ENCODE measurements at regions not wholly inside any gene's neighbourhood (a gene's known extent, or its start where the extent isn't known, plus 50 kb on each side); places are given as distances from the start of the nearest gene placed in this dataset.
"Not testable (repeated sequence)": the region's sequence is repeated elsewhere in the genome, so short reads cannot be mapped to it uniquely, and the experiment has no call there.

DNA sequence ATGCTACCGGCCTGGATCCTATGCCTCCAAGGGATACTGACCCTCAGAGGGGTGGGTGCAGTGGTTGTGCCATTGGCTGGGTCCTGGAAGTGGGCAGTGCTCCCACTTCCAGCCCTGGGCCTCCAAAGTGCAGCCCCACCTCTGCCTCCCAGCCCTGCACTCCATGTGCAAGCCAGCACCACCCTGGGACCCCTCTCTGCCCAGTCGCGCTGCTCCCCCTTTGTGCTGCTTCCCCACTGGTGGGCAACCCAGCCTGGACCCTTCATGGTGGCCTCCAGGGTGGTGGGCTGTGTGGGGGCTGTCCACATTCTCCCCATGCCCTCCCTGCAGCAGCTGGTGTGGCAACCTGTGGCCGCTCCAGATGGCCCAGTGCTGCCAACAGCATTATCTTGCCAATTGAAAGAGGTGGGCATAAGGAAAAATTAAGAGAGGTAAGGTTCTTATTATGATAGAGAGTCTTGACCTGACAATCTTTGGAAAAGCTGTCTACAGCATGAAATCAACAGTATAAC is 309.7 kb downstream of the GUCY2F start:
- Histone ChIP-seq H3K9me3 (ENCODE audit: control insufficient read depth, low read depth, low read length) (no peaks in the 10 kb centered on the region), H3K27ac (ENCODE audit: low read length) (no peak overlapping the region)

DNA sequence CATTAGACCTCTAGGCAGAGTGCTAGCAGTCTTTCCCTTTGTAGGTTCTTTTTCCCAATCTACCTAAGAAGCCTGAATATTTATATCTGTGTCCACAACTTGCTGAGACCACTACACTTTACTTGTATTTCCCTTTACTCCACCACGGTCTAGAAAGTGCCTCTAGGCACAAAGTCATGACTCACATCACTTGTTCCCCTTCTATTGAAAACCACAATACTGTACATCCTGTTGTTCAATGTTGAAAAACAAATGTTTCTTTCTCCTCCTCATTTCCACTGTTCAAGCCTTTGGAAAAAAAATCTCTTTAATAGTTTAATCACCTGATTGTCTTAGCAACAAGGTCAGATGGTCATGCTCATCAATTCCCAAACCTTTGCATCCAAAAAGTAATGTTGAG is 326.7 kb downstream of the GUCY2F start:
- Histone ChIP-seq H3K27me3 (ENCODE audit: control insufficient read depth, insufficient read depth, low read length) (no peaks in the 10 kb centered on the region), H3K9me3 (ENCODE audit: control insufficient read depth, low read depth, low read length) (no peaks in the 10 kb centered on the region), H3K4me3 (ENCODE audit: low read length) (no peak overlapping the region), H3K27ac (ENCODE audit: low read length) (no peak overlapping the region), H3K36me3 (ENCODE audit: control insufficient read depth, insufficient read depth, low read length) (no peaks in the 10 kb centered on the region), H3K4me1 (ENCODE audit: control insufficient read depth, insufficient read depth, low read length) (no peaks in the 10 kb centered on the region)
- no peak for DNase-seq
- no CpG with 5 or more reads among the region's 1 CpG for WGBS (ENCODE audit: insufficient coverage, low lambda C conversion rate)

More for the DNA sequence above, 309.7 kb downstream of the GUCY2F start:
- H3K27me3 ChIP-seq (ENCODE audit: control insufficient read depth, insufficient read depth, low read length) = no peaks in the 10 kb centered on the region
- no peaks in the 10 kb centered on the region for H3K36me3 ChIP-seq (ENCODE audit: control insufficient read depth, insufficient read depth, low read length)
- no peaks in the 10 kb centered on the region for H3K4me1 ChIP-seq (ENCODE audit: control insufficient read depth, insufficient read depth, low read length)
- DNase-seq = no peak
- no CpG with 5 or more reads among the region's 4 CpGs for WGBS (ENCODE audit: insufficient coverage, low lambda C conversion rate)
- no peak overlapping the region for H3K4me3 ChIP-seq (ENCODE audit: low read length)

DNA sequence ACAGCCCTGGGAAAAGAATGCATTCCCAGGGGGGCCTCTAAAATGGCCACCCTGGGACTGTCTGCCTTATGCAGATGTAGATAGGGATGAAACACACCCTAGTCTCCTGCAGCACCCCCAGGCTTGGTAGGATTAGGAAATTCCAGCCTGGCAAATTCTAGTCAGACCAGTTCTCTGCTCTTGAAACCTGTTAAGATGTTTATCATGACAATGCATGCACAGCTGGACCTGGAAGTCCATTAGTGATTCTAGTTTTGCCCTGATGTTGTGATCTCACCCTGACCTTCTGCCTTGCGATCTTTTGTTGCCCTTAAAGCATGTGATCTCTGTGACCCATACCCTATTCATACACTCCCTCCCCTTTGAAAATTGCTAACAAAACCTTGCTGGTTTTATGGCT is 337.7 kb downstream of the GUCY2F start:
- H3K4me3 ChIP-seq (ENCODE audit: low read length); H3K27me3 ChIP-seq (ENCODE audit: control insufficient read depth, insufficient read depth, low read length); H3K4me1 ChIP-seq (ENCODE audit: control insufficient read depth, insufficient read depth, low read length); H3K9me3 ChIP-seq (ENCODE audit: control insufficient read depth, low read depth, low read length); H3K27ac ChIP-seq (ENCODE audit: low read length); DNase-seq; H3K36me3 ChIP-seq (ENCODE audit: control insufficient read depth, insufficient read depth, low read length): not testable (repeated sequence)
- WGBS (ENCODE audit: insufficient coverage, low lambda C conversion rate) = no CpG with 5 or more reads among the region's 1 CpG

DNA sequence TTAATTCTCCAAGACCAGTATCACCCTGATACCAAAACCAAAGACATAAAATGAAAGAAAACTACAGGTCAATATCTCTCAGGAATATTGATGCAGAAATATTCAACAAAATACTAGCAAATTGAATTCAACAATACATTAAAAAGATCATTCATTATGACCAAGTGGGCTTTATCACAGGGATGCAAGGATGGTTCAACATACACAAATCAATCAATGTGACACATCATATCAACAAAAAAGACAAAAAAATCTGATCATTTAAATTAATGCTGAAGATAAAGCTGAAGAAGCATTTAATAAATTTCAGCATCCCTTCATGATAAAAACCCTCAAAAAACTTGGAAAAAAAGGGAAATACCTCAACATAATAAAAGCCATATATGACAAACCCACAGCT is 341.4 kb downstream of the GUCY2F start:
- Histone ChIP-seq H3K9me3 (ENCODE audit: control insufficient read depth, low read depth, low read length) (no peaks in the 10 kb centered on the region), H3K4me3 (ENCODE audit: low read length) (no peak overlapping the region), H3K36me3 (ENCODE audit: control insufficient read depth, insufficient read depth, low read length) (no peaks in the 10 kb centered on the region), H3K27me3 (ENCODE audit: control insufficient read depth, insufficient read depth, low read length) (no peaks in the 10 kb centered on the region), H3K27ac (ENCODE audit: low read length) (no peak overlapping the region), H3K4me1 (ENCODE audit: control insufficient read depth, insufficient read depth, low read length) (no peaks in the 10 kb centered on the region)
- no peak for DNase-seq

DNA sequence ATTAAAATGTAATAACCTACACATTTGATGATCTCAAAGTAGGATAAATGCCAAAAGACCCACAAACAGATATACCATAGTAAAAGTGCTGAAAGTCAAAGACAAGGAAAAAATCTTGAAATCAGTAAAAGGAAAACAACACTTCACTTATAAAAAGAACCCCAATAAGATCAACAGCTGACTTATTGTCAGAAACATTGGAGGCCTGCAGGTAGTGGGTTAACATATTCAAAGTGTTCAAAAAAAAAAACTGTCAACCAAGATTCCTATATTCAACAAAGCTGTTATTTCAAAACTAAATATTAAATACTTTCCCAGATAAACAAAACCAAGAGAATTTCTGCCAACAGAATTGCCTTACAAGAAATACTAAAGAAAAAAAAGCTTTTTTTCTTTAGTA is 347.1 kb downstream of the GUCY2F start:
- no peaks in the 10 kb centered on the region for H3K4me1 ChIP-seq (ENCODE audit: control insufficient read depth, insufficient read depth, low read length)
- H3K27ac ChIP-seq (ENCODE audit: low read length) = no peak overlapping the region
- peaks cover 3% of the 10 kb centered on the region for H3K9me3 ChIP-seq (ENCODE audit: control insufficient read depth, low read depth, low read length)
- DNase-seq = no peak
- H3K4me3 ChIP-seq (ENCODE audit: low read length) = no peak overlapping the region
- no peaks in the 10 kb centered on the region for H3K36me3 ChIP-seq (ENCODE audit: control insufficient read depth, insufficient read depth, low read length)
- no peaks in the 10 kb centered on the region for H3K27me3 ChIP-seq (ENCODE audit: control insufficient read depth, insufficient read depth, low read length)

DNA sequence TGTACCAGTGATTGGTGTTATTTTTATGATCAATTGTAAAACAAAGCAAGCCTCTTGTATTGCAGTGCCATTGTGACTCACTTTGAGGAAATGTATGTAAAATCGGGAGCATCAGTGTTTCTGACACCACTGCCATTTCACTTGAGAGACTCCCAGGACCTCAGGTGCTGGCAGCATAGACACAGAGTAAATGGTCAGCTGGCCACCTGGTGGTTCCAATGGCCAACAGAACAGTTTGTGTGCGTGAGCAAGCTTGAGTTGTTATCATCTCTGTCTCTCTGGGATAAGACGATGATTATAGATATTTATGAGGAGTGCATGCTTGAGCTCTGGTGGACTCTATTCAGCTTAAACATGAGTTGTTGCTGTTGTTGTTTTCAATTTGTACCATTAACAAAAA is 356.6 kb downstream of the GUCY2F start:
- no peak overlapping the region for H3K27ac ChIP-seq (ENCODE audit: low read length)
- no CpG with 5 or more reads among the region's 3 CpGs for WGBS (ENCODE audit: insufficient coverage, low lambda C conversion rate)
- no peak for DNase-seq
- no peaks in the 10 kb centered on the region for H3K36me3 ChIP-seq (ENCODE audit: control insufficient read depth, insufficient read depth, low read length)
- no peak overlapping the region for H3K4me3 ChIP-seq (ENCODE audit: low read length)
- H3K4me1 ChIP-seq (ENCODE audit: control insufficient read depth, insufficient read depth, low read length) = no peaks in the 10 kb centered on the region
- H3K9me3 ChIP-seq (ENCODE audit: control insufficient read depth, low read depth, low read length) = no peaks in the 10 kb centered on the region
- H3K27me3 ChIP-seq (ENCODE audit: control insufficient read depth, insufficient read depth, low read length) = no peaks in the 10 kb centered on the region

DNA sequence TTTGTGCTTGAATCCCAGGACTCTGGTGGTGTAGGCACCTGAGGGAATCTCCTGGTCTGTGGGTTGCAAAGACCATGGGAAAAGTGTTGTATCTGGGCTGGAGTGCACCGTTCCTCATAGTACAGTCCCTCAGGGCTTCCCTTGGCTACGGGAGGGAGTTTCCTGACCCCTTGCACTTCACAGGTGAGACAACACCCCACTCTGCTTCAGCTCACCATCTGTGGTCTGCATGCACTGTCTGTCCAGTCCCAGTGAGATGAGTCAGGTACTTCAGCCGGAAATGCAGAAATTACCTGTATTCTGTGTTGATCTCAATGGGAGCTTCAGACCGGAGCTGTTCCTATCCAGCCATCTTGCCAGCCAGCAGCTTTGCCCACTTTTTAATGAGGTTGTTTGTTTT is 353.0 kb upstream of the IRS4 start:
- no peaks in the 10 kb centered on the region for H3K27me3 ChIP-seq (ENCODE audit: control insufficient read depth, insufficient read depth, low read length)
- no peaks in the 10 kb centered on the region for H3K9me3 ChIP-seq (ENCODE audit: control insufficient read depth, low read depth, low read length)
- no CpG with 5 or more reads among the region's 4 CpGs for WGBS (ENCODE audit: insufficient coverage, low lambda C conversion rate)
- H3K36me3 ChIP-seq (ENCODE audit: control insufficient read depth, insufficient read depth, low read length) = no peaks in the 10 kb centered on the region
- H3K4me3 ChIP-seq (ENCODE audit: low read length) = no peak overlapping the region
- no peak for DNase-seq
- H3K4me1 ChIP-seq (ENCODE audit: control insufficient read depth, insufficient read depth, low read length) = no peaks in the 10 kb centered on the region
- no peak overlapping the region for H3K27ac ChIP-seq (ENCODE audit: low read length)

DNA sequence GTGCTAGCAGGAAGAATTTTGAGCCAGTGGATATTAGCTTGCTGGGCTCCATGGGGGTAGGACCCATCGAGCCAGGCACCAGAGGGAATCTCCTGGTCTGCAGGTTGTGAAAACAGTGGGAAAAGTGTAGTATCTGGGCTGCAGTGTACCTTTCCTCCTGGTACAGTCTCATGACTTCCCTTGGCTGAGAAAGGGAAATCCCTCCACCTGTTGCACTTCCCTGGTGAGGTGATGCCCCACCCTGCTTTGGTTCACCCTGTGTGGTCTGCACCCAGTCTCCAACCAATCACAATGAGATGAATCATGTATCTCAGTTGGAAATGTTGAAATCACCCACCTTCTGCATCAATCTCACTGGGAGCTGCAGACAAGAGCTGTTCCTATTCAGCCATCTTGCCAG is 341.4 kb upstream of the IRS4 start:
- DNase-seq = no peak
- no CpG with 5 or more reads among the region's 1 CpG for WGBS (ENCODE audit: insufficient coverage, low lambda C conversion rate)

DNA sequence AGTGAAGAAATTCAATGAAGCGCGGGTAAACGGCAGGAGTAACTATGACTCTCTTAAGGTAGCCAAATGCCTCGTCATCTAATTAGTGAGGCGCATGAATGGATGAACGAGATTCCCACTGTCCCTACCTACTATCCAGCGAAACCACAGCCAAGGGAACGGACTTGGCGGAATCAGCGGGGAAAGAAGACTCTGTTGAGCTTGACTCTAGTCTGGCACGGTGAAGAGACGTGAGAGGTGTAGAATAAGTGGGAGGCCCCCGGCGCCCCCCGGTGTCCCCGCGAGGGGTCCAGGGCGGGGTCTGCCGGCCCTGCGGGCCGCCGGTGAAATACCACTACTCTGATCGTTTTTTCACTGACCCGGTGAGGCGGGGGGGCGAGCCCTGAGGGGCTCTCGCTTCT is 317.8 kb upstream of the IRS4 start:
- peak in 1 of 2 donors; percentile 8 for DNase-seq
- WGBS (ENCODE audit: insufficient coverage, low lambda C conversion rate) = no CpG with 5 or more reads among the region's 27 CpGs

More for the DNA sequence above, 341.4 kb upstream of the IRS4 start:
- no peaks in the 10 kb centered on the region for H3K4me1 ChIP-seq (ENCODE audit: control insufficient read depth, insufficient read depth, low read length)
- no peak overlapping the region for H3K4me3 ChIP-seq (ENCODE audit: low read length)
- no peak overlapping the region for H3K27ac ChIP-seq (ENCODE audit: low read length)
- H3K9me3 ChIP-seq (ENCODE audit: control insufficient read depth, low read depth, low read length) = no peaks in the 10 kb centered on the region
- no peaks in the 10 kb centered on the region for H3K36me3 ChIP-seq (ENCODE audit: control insufficient read depth, insufficient read depth, low read length)
- no peaks in the 10 kb centered on the region for H3K27me3 ChIP-seq (ENCODE audit: control insufficient read depth, insufficient read depth, low read length)

DNA sequence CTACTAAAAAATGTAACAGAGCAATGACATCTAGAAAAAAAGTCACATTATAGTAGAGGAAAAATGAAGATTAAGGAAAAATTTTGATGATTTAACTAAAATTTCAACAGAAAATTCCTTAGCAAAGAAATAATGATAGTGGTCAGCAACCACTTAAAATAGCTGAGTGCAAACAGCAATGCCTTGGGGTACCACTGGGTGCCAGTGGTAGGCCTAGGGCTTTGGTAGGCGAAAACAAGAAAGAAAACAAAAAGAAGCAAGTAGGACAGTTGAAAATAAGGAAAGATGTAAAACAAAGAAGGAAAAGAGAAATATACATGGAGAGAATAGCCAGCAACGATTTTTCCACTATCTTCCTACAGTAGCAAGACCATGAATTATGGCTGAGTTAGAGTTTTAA is 313.5 kb upstream of the IRS4 start:
- Histone ChIP-seq H3K36me3 (ENCODE audit: control insufficient read depth, insufficient read depth, low read length) (no peaks in the 10 kb centered on the region), H3K9me3 (ENCODE audit: control insufficient read depth, low read depth, low read length) (no peaks in the 10 kb centered on the region), H3K4me3 (ENCODE audit: low read length) (no peak overlapping the region), H3K27ac (ENCODE audit: low read length) (no peak overlapping the region), H3K4me1 (ENCODE audit: control insufficient read depth, insufficient read depth, low read length) (no peaks in the 10 kb centered on the region), H3K27me3 (ENCODE audit: control insufficient read depth, insufficient read depth, low read length) (no peaks in the 10 kb centered on the region)
- WGBS (ENCODE audit: insufficient coverage, low lambda C conversion rate) = no CpG with 5 or more reads among the region's 2 CpGs
- no peak for DNase-seq

More for the DNA sequence above, 317.8 kb upstream of the IRS4 start:
- H3K27me3 ChIP-seq (ENCODE audit: control insufficient read depth, insufficient read depth, low read length); H3K9me3 ChIP-seq (ENCODE audit: control insufficient read depth, low read depth, low read length); H3K27ac ChIP-seq (ENCODE audit: low read length); H3K4me1 ChIP-seq (ENCODE audit: control insufficient read depth, insufficient read depth, low read length); H3K36me3 ChIP-seq (ENCODE audit: control insufficient read depth, insufficient read depth, low read length); H3K4me3 ChIP-seq (ENCODE audit: low read length): not testable (repeated sequence)

DNA sequence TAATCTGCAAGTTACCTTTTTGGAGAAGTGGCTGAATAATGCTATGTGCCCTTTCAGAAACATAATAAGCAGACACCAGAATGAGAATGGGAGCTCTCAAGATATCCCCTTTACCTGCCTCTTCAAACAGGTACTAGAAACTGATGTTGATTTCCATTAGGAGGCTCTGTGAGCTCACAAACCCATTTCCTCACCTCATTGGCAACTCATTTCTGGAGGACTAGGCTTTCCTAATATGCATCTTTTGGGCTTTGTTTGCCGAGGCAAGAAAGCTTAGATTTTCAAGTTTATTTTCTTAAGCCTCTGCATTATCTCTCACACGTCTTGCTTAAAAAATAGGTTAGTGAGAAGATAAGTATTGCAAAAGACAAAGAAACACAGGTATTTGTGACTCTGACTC is 313.1 kb upstream of the IRS4 start:
- Histone ChIP-seq H3K4me1 (ENCODE audit: control insufficient read depth, insufficient read depth, low read length) (no peaks in the 10 kb centered on the region), H3K36me3 (ENCODE audit: control insufficient read depth, insufficient read depth, low read length) (no peaks in the 10 kb centered on the region), H3K27ac (ENCODE audit: low read length) (no peak overlapping the region), H3K9me3 (ENCODE audit: control insufficient read depth, low read depth, low read length) (no peaks in the 10 kb centered on the region), H3K4me3 (ENCODE audit: low read length) (no peak overlapping the region), H3K27me3 (ENCODE audit: control insufficient read depth, insufficient read depth, low read length) (no peaks in the 10 kb centered on the region)
- no CpG with 5 or more reads among the region's 2 CpGs for WGBS (ENCODE audit: insufficient coverage, low lambda C conversion rate)
- no peak for DNase-seq

All from large intestine (tissue), 3 donors.